CD14-positive monocyte (primary cell): ENCODE measurements at regions not wholly inside any gene's neighbourhood (a gene's known extent, or its start where the extent isn't known, plus 50 kb on each side); places are given as distances from the start of the nearest gene placed in this dataset.

ENCODE experiments used
- DNase-seq, 3 donors: peaks; one replicate each; pipeline ENCODE4 v3.0.0-alpha.2; 2011 to 2022
- H2AFZ ChIP-seq: 2 replicates; pipeline ENCODE4 v1.6.0; 2012; ENCODE audit warnings: mild to moderate bottlenecking, low read depth, low read length, inconsistent platforms; ENCODE audit not compliant: insufficient read depth, poor library complexity, severe bottlenecking
- H3K27ac ChIP-seq, 2 donors: 1 replicate in 1 of 2; 2 replicates in 1 of 2; pipeline ENCODE4 v1.5.1; 2012 to 2013; ENCODE audit warnings: low read length in 2 of 2, control low read depth in 1 of 2, inconsistent platforms in 1 of 2, low read depth in 1 of 2, mild to moderate bottlenecking in 1 of 2
- H3K27me3 ChIP-seq, 2 donors: one replicate each; pipeline versions ENCODE4 v1.6.0 to v1.6.1; 2011 to 2013; ENCODE audit warnings: low read length in 2 of 2; ENCODE audit not compliant: control insufficient read depth in 2 of 2, insufficient read depth in 2 of 2
- H3K36me3 ChIP-seq, 2 donors: replicated peaks in 1 of 2; 1 replicate in 1 of 2; 2 replicates in 1 of 2; pipeline versions ENCODE4 v1.5.1 to v1.6.1; 2012 to 2013; ENCODE audit warnings: low read length in 2 of 2, control low read depth in 1 of 2, inconsistent platforms in 1 of 2, mild to moderate bottlenecking in 1 of 2; ENCODE audit not compliant: insufficient read depth in 2 of 2, control insufficient read depth in 1 of 2
- H3K4me1 ChIP-seq, 2 donors: 1 replicate in 1 of 2; 2 replicates in 1 of 2; pipeline versions ENCODE4 v1.5.1 to v1.6.1; 2012 to 2013; ENCODE audit warnings: low read length in 2 of 2, control low read depth in 1 of 2, inconsistent platforms in 1 of 2, mild to moderate bottlenecking in 1 of 2, moderate library complexity in 1 of 2; ENCODE audit not compliant: insufficient read depth in 2 of 2, control insufficient read depth in 1 of 2
- H3K4me2 ChIP-seq: replicated peaks from 2 replicates; pipeline ENCODE3; 2012; ENCODE audit warnings: low read length, moderate library complexity, mild to moderate bottlenecking; ENCODE audit not compliant: poor library complexity, severe bottlenecking; ENCODE audit errors: extremely low read depth
- H3K4me3 ChIP-seq, 3 experiments: fragments of 200-600 bp in 1 of 3; sonication (generic) in 1 of 3; replicated peaks in 1 of 3; 1 replicate in 2 of 3; 2 replicates in 1 of 3; pipeline ENCODE4 v1.5.1; 2011 to 2013; ENCODE audit warnings: low read length in 3 of 3, mild to moderate bottlenecking in 3 of 3, control low read depth in 2 of 3, low read depth in 2 of 3, inconsistent platforms in 1 of 3, moderate library complexity in 1 of 3
- H3K79me2 ChIP-seq: 2 replicates; pipeline ENCODE4 v1.6.0; 2012; ENCODE audit warnings: mild to moderate bottlenecking, control low read depth, inconsistent platforms, low read length, moderate library complexity; ENCODE audit not compliant: insufficient read depth
- H3K9ac ChIP-seq: 2 replicates; pipeline ENCODE4 v1.6.0; 2017; ENCODE audit warnings: low read length, mild to moderate bottlenecking; ENCODE audit not compliant: insufficient read depth, poor library complexity, severe bottlenecking
- H3K9me3 ChIP-seq, 2 donors: replicated peaks in 1 of 2; 1 replicate in 1 of 2; 2 replicates in 1 of 2; pipeline versions ENCODE4 v1.5.1 to v1.6.1; 2012 to 2013; ENCODE audit warnings: low read length in 2 of 2, control low read depth in 1 of 2; ENCODE audit not compliant: control insufficient read depth in 1 of 2, insufficient read depth in 1 of 2
- H4K20me1 ChIP-seq: 2 replicates; pipeline ENCODE4 v1.6.0; 2012; ENCODE audit warnings: mild to moderate bottlenecking, low read length, control low read depth, moderate library complexity; ENCODE audit not compliant: insufficient read depth
- H3K27ac Mint-ChIP-seq, 7 donors: one replicate each; pipeline ENCODE4 v1.8.0; 2020; ENCODE audit warnings: mild to moderate bottlenecking in 7 of 7, mixed read lengths in 7 of 7, moderate library complexity in 6 of 7, inconsistent platforms in 2 of 7
- H3K27me3 Mint-ChIP-seq, 3 donors: one replicate each; pipeline ENCODE4 v1.8.0; 2021 to 2022; ENCODE audit warnings: low read depth in 3 of 3, mild to moderate bottlenecking in 3 of 3, mixed read lengths in 3 of 3, moderate library complexity in 3 of 3, inconsistent platforms in 1 of 3
- H3K36me3 Mint-ChIP-seq, 2 donors: one replicate each; pipeline ENCODE4 v1.8.0; 2020; ENCODE audit warnings: mixed read lengths in 2 of 2, inconsistent platforms in 1 of 2, mild to moderate bottlenecking in 1 of 2
- H3K4me1 Mint-ChIP-seq: one replicate; pipeline ENCODE4 v1.8.0; 2020; ENCODE audit warnings: mild to moderate bottlenecking, mixed read lengths
- H3K4me3 Mint-ChIP-seq, 2 donors: one replicate each; pipeline ENCODE4 v1.8.0; 2020; ENCODE audit warnings: mild to moderate bottlenecking in 2 of 2, mixed read lengths in 2 of 2, moderate library complexity in 1 of 2
- H3K9me3 Mint-ChIP-seq, 7 donors: one replicate each; pipeline ENCODE4 v1.8.0; 2020 to 2022; ENCODE audit warnings: mixed read lengths in 7 of 7, mild to moderate bottlenecking in 6 of 7, moderate library complexity in 6 of 7, inconsistent platforms in 2 of 7
- WGBS: methylation state at CpG from one replicate; pipeline ENCODE4 v1.1.5; 2013; ENCODE audit warnings: missing lambda C conversion rate; ENCODE audit not compliant: insufficient coverage; 5-methylcytosine and 5-hydroxymethylcytosine counted together
- intact Hi-C, 2 donors: fragments of 100-400 bp; cut with micrococcal nuclease; formaldehyde crosslinking; loops; one replicate each; pipeline versions ENCODE4 v1.15.0 to v1.15.1; 2023
- TF ChIP-seq, protein P1 (sequence below): fragments of 200-600 bp; IDR thresholded peaks from one replicate; pipeline ENCODE4 v1.8.0; 2022; ENCODE audit warnings: antibody characterized with exemption, mild to moderate bottlenecking

GRCh38 chr11:28649922-28650321 lies 541.7 kb downstream of the METTL15 start:
- Histone ChIP-seq H4K20me1 (no peaks in the 10 kb centered on the region), H3K4me2 (no peak overlapping the region), H3K27me3 (no peaks in the 10 kb centered on the region), H3K27ac (no peak overlapping the region), H2AFZ (no peak overlapping the region), H3K36me3 (no peaks in the 10 kb centered on the region), H3K4me1 (no peaks in the 10 kb centered on the region), H3K9me3 (no peaks in the 10 kb centered on the region), H3K79me2 (no peaks in the 10 kb centered on the region), H3K4me3 (no peak overlapping the region), H3K9ac (no peak overlapping the region)
- TF ChIP-seq, protein P1, sequence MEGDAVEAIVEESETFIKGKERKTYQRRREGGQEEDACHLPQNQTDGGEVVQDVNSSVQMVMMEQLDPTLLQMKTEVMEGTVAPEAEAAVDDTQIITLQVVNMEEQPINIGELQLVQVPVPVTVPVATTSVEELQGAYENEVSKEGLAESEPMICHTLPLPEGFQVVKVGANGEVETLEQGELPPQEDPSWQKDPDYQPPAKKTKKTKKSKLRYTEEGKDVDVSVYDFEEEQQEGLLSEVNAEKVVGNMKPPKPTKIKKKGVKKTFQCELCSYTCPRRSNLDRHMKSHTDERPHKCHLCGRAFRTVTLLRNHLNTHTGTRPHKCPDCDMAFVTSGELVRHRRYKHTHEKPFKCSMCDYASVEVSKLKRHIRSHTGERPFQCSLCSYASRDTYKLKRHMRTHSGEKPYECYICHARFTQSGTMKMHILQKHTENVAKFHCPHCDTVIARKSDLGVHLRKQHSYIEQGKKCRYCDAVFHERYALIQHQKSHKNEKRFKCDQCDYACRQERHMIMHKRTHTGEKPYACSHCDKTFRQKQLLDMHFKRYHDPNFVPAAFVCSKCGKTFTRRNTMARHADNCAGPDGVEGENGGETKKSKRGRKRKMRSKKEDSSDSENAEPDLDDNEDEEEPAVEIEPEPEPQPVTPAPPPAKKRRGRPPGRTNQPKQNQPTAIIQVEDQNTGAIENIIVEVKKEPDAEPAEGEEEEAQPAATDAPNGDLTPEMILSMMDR = no peak
- WGBS = 86% methylated on average over 1 of the region's 5 CpGs
- Mint-ChIP-seq H3K27me3 (peaks cover 0 to 2% (median 0%) of the 10 kb centered on the region in 3 donors), H3K4me1 (no peaks in the 10 kb centered on the region), H3K4me3 (no peak overlapping the region), H3K36me3 (no peaks in the 10 kb centered on the region), H3K9me3 (peaks cover 0 to 9% (median 3%) of the 10 kb centered on the region in 7 donors), H3K27ac (no peak overlapping the region)
- no peak for DNase-seq
- intact Hi-C loops = no loop called here

DNA sequence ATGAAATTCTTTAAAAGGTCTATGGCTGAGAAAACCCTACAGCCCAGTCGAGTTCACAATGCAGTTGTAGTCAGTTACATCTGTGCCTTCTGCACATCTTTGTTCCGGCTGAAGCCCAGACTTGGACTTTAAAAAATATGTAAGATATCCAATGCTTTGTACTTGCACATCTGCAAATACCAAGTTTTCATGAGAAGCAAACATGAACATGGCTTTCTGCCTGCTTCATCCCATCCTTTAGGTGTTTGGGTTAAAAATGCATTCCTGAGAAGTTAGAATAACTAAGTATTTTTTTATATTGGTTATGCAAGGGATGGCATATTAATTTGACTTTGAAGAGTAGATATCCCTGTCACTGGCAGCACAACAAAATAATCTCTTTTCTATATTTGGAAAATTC lies 528.4 kb downstream of the METTL15 start:
- no peaks in the 10 kb centered on the region for H4K20me1 ChIP-seq
- no peaks in the 10 kb centered on the region for H3K4me1 ChIP-seq
- Mint-ChIP-seq H3K36me3 (no peaks in the 10 kb centered on the region), H3K9me3 (peaks cover 0 to 6% (median 3%) of the 10 kb centered on the region in 7 donors), H3K4me3 (no peak overlapping the region), H3K27ac (no peak overlapping the region), H3K4me1 (no peaks in the 10 kb centered on the region), H3K27me3 (no peaks in the 10 kb centered on the region)
- DNase-seq = no peak
- H3K4me3 ChIP-seq = no peak overlapping the region
- WGBS = 89% methylated on average over 1 of the region's 2 CpGs
- H3K9me3 ChIP-seq = peaks cover 6 to 7% of the 10 kb centered on the region in 2 donors
- TF ChIP-seq, protein P1 = no peak
- no peaks in the 10 kb centered on the region for H3K79me2 ChIP-seq
- no peak overlapping the region for H3K4me2 ChIP-seq
- H3K27me3 ChIP-seq = no peaks in the 10 kb centered on the region
- H3K27ac ChIP-seq = no peak overlapping the region
- no peak overlapping the region for H2AFZ ChIP-seq
- H3K36me3 ChIP-seq = no peaks in the 10 kb centered on the region
- intact Hi-C loops = no loop called here
- H3K9ac ChIP-seq = no peak overlapping the region
